Lung microvascular endothelial cell (primary cell): ENCODE measurements at regions not wholly inside any gene's neighbourhood (a gene's known extent, or its start where the extent isn't known, plus 50 kb on each side); places are given as distances from the start of the nearest gene placed in this dataset.
"Not testable (repeated sequence)": the region's sequence is repeated elsewhere in the genome, so short reads cannot be mapped to it uniquely, and the experiment has no call there.

Source experiments
- DNase-seq, 2 donors: peaks; one replicate each; pipeline versions ENCODE4 v3.0.0 to v3.0.0-alpha.2; 2010; ENCODE audit warnings: low read depth in 2 of 2

- DNase-seq = not testable (repeated sequence)
Measured at GRCh38 chr14:106638786-106639452, 1112.5 kb downstream of the TMEM121 start.

- no peak for DNase-seq
Measured at GRCh38 chr14:106642090-106642489, 1115.7 kb downstream of the TMEM121 start.

- not testable (repeated sequence) for DNase-seq
Measured at GRCh38 chr14:106642971-106643370, 1116.6 kb downstream of the TMEM121 start.

- DNase-seq = not testable (repeated sequence)
Measured at GRCh38 chr14:106648874-106649273, 1122.5 kb downstream of the TMEM121 start.

GRCh38 chr14:106651016-106651415 lies 1124.6 kb downstream of the TMEM121 start:
- no peak for DNase-seq

- DNase-seq = no peak
Measured at GRCh38 chr14:106652494-106652893, 1126.1 kb downstream of the TMEM121 start.

GRCh38 chr14:106657460-106657859 lies 1131.1 kb downstream of the TMEM121 start:
- no peak for DNase-seq

- not testable (repeated sequence) for DNase-seq
Measured at GRCh38 chr14:106658066-106658860, 1131.9 kb downstream of the TMEM121 start.

- DNase-seq = peak in 1 of 2 donors; percentile 15
Measured at GRCh38 chr14:106661561-106661960, 1135.2 kb downstream of the TMEM121 start.

GRCh38 chr14:106662936-106663550 lies 1136.7 kb downstream of the TMEM121 start:
- DNase-seq = no peak

- DNase-seq = not testable (repeated sequence)
Measured at GRCh38 chr14:106663805-106664410, 1137.5 kb downstream of the TMEM121 start.

- no peak for DNase-seq
Measured at GRCh38 chr14:106665814-106666213, 1139.4 kb downstream of the TMEM121 start.

- no peak for DNase-seq
Measured at GRCh38 chr14:106666341-106666740, 1140.0 kb downstream of the TMEM121 start.

- no peak for DNase-seq
Measured at GRCh38 chr14:106670011-106670410, 1143.6 kb downstream of the TMEM121 start.

GRCh38 chr14:106674093-106674492 lies 1147.7 kb downstream of the TMEM121 start:
- DNase-seq = not testable (repeated sequence)

GRCh38 chr14:106674509-106675125 lies 1148.2 kb downstream of the TMEM121 start:
- not testable (repeated sequence) for DNase-seq

GRCh38 chr14:106675716-106676115 lies 1149.3 kb downstream of the TMEM121 start:
- not testable (repeated sequence) for DNase-seq

GRCh38 chr14:106679776-106680175 lies 1153.4 kb downstream of the TMEM121 start:
- no peak for DNase-seq

- DNase-seq = peak in 1 of 2 donors; percentile 16
Measured at GRCh38 chr14:106681161-106681560, 1154.8 kb downstream of the TMEM121 start.

- DNase-seq = no peak
Measured at GRCh38 chr14:106681568-106681967, 1155.2 kb downstream of the TMEM121 start.

- DNase-seq = no peak
Measured at GRCh38 chr14:106683631-106684030, 1157.2 kb downstream of the TMEM121 start.
